ENCODE measurements at regions not wholly inside any gene's neighbourhood (a gene's known extent, or its start where the extent isn't known, plus 50 kb on each side); places are given as distances from the start of the nearest gene placed in this dataset.
"Not testable (repeated sequence)": the region's sequence is repeated elsewhere in the genome, so short reads cannot be mapped to it uniquely, and the experiment has no call there.

DNA sequence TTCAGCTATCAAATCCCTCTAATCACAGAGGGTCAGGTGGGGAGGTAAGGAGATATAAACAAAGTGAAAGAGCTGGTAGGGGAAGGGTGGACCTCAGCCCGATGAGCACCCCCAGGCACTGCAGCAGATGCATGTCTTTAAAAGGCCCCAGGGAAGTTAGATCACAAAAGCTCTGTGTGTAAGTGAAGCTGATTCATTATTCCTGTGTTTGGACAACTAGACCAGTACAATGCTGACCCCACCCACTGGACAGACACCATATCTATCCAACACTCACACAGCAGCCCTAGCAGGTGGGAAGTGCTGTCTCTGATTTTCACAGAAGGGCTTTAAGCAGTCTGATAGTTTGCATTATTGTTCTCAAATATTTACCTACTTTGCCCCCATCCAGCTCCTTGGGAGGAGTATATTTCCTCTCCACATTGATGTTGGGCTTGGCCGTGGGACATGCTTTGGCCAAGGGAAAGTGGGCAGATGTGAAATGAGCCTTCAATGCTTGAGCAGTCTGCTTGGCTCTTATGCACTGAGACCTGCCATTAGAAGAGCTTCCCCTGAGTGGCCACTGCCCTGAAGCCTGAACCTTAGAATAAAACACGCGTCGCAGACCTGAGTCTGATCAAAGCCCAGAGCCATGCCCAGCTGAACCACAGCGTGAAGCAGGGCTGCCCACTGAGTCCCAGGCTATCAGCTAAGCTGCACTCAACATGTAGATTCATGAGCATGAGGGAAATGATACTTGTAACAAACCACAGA lies 111.4 kb downstream of the COPS8 start:
- DNase-seq, result no peak

DNA sequence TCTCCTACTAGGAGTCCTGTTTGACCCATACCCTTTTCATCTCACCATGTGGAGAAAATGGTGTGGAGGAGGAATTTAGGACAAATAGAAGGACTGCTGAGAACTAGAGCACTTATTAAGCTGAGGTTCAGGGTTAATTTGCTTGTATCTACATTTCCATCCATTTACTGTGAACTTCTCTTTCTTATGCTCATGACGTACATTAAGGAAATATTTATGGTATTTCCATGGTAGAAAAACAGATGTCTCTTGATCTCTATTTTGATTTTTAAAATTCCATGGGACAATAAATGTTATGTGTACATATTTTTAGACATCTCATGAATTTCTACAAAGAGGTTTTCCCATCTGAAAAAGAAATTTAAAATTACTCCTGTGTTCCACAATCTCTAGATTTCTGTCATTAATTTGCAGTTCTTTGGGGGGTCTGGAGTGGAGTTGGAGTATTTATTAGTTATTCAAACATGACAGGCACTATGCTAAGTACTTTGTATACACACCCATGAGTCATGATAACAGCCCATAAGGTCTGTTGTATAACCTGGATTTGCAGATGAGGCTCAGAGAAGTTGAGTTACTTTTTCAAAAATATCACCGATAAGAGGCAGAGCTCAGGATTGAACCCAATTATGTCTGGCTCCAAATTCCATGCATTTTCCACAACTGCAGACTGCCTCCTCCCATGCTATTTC lies 112.6 kb downstream of the COPS8 start:
- DNase-seq, result no peak

DNA sequence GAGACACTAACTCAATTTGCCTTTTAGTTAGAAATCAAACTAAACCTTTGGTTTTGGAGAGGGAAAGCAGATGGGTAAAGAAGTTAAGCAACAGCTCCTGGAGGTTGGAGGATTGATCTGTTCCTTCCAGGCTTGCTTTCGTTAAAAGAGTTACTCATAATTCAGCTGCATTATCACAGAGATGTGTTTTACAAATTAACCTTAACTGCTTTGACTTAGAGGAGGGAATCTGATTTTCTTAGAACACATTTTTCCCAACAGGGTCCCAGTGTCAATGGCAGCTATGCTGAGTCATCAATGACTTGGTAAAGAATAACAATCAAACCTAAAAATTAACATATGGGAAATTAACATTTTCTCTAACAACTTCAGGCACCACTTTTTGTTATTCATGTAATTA lies 113.4 kb downstream of the COPS8 start:
- no peak for DNase-seq

DNA sequence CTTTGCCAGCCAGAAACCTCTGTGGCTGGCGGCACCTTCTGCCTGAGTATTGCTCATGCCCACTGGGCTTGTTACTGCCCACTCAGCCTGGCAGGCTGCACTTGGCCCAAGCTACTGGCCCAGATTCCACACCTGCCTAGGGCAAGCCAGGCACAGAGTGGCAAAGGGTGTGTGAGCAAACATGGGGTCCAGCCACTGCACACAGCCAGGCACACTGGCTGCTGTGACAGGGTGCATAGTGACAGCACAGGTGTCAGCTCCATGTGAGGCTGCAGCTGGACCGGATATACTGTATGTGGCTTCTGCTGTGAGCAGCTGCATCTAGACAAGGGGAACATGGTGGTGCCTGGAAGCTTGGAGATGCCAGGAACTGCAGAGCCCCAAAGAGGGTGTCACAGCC lies 113.9 kb downstream of the COPS8 start:
- no peak for DNase-seq

DNA sequence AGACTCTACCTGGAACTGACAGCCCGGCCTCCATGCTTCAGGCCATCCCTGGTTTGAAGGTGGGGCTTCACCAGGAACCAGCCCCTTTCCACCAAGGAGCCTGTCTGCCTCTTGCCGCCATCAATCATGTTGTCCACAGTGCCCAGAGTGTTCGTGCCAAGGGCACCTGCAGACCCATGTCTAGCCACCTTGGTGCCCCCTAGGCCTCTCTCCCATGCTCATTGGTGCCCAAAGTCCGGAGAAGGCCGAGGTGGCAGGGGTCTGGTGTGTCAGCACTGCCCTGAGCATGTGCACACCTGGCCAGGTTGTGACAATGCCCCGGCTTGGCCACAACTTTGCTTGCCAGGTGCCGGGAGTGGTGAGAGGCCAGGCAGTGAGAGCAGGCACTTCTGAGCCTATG lies 114.8 kb downstream of the COPS8 start:
- no peak for DNase-seq

DNA sequence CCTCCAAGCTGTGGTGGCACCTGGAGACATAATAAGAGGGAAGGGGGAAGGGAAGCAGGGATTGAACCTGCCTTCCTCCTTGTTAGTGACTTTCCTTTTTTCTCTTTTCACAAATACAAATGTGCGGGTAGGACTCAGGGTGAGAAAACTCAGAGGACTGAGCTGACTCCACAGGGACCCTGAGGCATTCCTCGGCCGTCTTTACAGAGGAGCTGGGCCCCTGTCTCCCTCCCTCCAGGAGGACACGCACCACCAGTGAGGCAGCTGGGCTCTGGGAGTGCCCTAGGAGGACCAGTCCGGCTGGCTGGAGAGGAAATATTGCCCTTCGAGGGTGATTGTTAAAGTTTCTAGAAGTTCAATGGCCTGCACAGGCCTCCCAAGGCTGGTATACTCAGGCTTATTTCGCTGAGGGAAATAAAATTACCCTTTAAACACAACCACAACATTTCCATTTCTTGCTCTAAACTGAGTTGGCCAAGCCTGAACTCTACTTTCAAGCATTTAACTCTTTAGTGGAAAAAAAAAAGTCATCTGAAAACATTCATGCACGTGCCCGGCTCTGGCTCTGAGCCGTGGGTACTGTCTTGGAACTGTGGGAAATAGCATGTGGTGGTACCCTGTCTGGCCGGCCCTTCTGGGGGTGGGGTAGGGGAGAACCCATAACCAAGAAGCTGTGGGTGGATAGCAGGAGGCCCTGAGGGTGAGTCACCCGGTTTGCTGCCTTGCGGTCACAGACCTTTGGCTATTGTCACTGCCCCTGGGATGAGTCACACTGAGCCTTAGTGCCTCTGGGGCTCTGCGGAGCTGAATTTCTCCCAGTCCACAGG lies 116.0 kb downstream of the COPS8 start:
- DNase-seq, result no peak

DNA sequence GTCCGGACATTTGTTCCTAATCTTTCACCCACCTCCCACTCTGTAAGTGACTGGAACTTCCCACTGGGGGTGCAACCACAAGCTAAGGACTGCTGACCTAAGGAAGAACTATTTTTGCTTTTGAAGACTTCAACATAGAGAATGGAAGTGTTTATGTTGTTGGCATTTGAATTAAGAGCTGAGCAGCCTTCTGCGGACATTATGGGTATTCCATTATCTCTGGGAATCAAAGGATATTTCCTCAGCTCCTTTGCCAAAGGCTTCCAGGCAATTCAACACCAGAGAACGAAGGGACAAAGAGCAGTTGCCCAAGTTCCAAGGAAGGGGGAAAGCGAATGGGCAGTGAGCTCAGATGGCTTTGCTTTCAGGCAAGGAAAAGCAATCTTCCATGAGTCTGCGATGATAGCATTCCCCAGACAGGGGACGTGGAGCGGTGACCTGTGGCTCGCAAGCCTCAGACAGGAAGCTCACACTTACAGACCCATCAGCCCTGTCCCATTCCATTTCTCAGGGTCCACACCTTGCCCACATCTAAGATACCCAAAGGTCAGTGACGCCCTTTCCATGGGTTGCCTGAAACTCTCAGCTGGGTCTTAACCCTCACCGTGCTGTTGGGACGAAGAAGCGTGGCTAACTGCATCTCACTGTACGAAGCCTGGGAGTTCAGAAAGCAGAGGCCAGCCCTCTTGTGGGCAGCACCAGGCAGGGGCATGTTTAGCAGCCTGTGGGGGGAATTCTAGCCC lies 116.8 kb downstream of the COPS8 start:
- no peak for DNase-seq

DNA sequence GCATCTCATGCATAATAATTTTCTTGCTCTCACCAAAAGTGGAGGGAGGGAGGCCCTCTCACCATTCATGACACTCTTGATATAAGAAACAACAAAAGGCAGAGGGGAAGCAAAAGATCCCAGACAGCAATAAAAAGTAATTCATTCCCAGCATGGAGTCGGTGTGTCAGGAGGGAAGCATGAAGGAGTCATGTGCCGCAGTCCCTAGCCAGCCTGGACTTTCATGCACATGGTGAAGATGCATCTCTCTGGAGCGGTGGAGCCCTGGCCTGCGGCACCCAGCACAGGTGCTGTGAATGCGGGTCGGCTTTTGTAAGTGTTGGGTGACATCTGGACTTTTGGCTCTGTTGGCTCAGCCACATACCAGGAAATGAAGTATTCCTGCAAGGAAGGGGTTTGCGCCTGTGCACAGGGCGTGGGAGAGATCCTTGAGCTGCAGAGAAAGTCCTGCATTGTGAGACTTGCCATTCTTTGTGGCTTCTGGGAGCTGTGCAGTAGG lies 119.4 kb downstream of the COPS8 start:
- DNase-seq, result no peak

DNA sequence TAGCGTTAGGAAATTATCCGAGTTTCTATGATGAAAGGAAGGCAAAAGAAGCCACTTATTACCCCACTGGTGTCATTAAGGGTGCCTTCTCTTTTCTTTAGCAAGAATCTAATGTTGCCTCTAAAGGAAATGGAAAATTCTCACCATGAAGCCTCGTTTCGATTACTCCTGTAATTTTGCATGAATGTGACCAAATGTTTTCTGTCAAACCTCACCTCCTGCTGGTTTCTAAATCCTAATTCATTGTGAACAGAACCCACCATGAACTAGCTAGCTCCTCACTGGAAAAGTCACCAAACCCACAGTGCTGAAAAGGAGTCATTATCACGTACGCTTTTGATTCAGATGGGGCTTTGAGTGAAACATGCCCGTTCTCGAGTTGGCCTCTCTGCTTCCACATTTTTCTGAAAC lies 119.9 kb downstream of the COPS8 start:
- no peak for DNase-seq

DNA sequence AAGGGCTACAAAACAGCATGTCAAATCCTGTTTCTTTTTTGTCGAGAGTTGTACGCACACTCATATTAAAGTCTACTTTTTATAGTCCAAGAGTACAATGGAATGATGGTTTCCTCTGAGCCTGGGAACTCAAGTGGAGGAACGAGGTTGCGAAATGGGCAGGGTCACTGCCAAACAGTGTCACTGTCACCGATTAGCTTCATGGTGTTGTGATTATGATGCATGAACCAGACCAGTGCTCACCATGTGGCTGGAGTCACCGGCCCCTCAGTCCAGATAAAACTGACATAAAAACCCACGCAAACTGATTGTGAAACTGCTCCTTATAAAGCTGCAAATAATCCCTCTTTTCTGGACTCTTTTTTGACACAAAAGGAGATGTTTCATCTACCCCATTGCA lies 122.0 kb downstream of the COPS8 start:
- no peak for DNase-seq

DNA sequence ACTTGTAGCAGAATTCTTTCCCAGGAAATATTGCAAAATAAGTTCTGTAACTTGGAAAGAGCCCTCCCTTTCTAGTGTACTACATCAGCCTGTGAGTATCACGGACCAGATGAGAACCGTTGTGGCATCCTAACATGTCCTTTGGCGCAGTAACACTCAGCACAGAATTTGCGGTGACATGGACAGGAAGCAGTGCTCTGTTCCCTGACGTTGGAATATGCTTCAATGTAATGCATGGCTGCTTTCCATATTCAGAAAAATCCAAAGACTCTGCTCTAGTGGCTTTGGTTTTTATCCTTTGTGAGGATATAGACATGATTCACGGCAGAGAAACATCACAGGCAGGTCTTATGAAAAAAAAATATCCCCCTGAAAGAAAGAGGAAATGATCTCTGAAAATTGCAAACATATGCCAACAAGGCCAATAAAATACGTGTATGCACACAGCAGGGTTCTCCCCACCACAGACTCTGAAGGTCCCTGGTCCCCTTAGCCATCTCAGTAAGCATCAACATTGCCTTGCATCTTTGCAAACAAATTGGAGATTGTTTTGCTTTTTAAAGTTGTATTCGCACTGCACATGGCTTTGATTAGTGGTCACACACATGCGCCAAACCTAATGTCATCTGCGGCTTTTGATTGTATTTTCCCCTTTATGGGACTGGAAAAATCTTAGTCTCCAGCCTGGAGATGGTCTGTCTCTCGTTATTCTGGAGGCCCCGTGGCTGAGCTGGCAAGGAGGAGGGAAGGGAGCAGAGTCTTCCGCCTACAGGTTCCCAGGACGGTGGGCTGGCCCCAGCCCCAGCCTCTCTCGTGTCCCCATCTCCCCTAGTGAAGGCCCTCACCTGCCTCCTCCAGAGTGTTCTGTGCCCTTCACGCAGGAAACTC lies 122.9 kb downstream of the COPS8 start:
- DNase-seq, result no peak

DNA sequence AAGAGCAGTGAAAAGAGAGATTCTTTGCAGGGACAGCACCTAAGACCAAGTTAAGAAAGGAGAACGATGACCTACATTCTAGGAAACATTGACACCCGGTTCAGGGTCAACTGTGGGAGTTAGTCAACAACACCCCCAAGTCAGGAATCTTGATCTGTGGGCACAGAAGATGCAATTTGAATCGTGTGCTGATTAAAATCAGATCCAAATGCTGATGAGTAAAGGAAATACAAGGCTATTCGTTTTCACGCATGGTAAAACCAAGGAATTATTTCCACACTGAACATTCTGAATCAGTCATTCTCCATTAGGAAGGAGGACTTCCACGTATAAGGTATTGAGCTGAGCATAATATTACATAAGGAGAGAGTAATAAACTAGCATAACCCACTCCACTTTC lies 124.2 kb downstream of the COPS8 start:
- no peak for DNase-seq

DNA sequence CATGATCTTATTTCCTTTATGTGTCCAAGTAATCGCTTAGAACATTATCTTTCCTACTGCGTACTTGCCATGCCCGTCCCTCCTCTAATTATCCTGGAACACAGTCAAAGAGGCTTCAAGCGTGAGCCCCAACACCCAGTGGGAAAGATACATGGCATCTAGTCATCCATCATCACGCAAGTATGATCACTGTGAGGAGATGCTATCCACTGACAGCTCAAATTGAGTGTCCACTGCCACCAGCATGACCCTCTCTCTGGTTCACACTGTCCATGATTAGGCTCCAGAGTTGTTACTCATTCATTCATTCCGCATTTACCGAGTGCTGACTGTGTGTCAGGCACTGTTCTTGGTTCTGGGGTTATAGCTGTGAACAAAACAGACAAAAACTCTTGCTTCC lies 124.6 kb downstream of the COPS8 start:
- DNase-seq, result no peak

DNA sequence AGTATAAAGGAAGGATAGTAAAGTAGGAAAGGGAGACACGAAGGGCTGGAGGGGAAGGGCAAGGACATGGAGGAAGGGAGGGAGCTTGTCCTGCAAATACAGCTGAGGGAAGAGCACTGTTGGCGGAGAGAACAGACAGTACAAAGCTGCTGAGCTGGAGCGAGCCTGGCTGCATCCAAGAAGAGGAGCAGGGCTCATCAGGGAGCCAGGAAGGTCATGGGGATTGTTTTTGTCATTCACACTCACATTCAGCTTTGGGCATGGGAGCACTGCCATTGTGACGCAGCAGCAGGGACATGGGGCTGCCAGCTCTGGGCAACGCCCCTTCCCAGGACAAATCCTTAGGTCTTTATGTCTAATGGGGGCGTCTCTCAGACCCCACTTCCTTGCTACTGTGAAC lies 125.1 kb downstream of the COPS8 start:
- no peak for DNase-seq

DNA sequence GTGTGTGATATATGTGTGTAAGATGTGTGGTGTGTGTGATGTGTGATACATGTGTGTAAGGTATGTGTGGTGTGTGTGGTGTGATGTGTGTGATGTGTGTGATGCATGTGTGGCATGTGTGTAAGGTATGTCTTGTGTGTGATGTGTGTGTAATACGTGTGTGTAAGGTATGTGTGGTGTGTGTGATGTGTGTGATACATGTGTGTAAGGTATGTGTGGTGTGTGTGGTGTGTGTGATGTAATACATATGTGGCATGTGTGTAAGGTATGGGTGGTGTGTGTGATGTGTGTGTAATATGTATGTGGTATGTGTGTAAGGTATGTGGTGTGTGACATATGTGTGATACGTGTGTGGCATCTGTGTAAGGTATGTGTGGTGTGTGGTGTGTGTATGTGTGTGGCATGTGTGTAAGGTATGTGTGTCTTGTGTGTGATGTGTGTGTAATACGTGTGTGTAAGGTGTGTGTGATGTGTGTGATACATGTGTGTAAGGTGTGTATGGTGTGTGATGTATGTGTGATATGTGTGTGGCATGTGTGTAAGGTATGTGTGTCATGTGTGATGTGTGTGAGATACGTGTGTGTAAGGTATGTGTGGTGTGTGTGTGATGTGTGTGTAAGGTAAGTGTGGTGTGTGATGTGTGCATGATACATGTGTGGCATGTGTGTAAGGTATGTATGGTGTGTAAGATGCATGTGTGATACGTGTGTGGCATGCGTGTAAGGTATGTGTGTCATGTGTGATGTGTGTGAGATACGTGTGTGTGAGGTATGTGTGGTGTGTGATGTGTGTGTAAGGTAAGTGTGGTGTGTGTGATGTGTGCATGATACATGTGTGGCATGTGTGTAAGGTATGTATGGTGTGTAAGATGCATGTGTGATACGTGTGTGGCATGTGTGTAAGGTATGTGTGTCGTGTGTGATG lies 126.9 kb downstream of the COPS8 start:
- DNase-seq, result not testable (repeated sequence)

DNA sequence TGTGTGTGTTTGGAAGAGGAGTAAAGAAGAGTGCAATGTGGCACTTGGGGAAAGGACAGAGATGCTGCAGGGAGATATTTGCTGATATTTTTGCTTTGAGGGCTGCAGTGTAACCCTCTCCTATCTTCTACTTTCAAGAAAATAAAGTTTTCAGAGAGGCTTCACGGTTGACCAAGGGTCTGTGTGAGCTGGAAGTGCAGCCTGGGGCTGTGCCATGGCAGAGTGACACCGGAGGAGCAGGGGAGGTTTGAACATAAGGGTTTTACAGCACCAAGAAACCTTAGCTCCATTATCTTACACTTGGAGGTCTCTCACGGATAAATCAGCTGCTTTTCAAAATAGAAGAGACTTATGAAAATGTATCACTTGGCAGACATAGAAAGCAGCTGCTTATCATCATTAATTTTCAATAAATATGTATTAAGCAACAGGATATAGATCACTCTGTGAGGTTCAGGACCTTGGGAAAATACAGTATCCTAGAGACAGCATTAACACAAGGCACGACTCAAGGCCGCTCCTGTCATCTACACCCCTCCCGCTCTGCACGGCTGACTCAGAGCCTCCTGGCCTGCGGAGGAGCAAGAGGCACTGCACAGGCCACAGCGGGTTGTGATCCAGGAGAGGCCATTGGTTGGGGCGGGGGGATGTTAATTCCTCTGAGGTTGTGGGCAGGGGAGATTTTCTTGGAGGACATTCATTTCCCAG lies 127.8 kb downstream of the COPS8 start:
- DNase-seq, result no peak

DNA sequence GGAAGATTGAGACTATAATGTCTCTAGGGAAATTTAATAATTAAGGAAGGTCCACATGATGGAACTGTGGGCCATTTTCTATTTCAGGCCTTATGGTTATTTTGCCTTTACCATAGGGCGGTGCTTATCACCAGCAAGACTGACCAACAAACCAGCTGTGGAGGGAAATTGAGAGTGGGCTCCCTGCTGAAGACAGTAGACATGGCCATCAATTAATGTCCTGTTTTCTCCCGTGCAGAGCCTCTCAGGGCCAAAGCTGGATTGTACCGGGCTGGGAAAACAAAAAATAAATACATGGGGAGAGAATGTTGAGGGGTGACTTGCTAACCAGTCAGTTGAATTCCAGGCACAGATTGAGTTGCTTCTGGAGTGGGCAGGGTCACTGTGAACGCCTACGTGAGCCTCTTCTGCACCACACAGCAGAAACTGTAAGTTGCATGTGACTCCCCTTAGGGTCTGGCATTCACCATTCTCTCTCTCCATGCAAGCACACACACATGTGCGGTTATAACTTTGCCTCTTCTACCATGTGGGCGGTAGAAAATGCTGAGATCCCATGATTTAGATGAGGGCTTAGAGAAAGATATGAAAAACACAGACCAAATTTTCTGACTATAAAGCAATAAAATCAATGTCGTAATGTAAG lies 128.5 kb downstream of the COPS8 start:
- DNase-seq, result no peak

DNA sequence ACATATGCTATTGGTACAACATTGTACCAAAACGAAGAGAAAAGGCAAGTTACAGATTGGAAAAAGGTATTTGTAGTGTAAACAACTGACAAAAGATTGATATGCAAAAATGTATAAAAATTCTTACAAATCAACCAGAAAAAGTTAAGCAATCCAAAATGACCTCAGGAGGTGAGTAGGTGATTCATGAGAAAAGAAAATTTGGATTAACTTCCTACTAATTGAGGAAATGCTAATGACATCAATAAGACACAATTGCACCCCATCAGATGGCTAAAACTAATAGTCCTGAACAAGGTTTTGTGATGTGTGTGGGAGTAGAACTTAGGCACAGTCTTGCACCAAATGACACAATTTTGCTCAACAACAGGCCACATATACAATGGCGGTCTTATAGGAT lies 129.3 kb downstream of the COPS8 start:
- DNase-seq, result no peak

DNA sequence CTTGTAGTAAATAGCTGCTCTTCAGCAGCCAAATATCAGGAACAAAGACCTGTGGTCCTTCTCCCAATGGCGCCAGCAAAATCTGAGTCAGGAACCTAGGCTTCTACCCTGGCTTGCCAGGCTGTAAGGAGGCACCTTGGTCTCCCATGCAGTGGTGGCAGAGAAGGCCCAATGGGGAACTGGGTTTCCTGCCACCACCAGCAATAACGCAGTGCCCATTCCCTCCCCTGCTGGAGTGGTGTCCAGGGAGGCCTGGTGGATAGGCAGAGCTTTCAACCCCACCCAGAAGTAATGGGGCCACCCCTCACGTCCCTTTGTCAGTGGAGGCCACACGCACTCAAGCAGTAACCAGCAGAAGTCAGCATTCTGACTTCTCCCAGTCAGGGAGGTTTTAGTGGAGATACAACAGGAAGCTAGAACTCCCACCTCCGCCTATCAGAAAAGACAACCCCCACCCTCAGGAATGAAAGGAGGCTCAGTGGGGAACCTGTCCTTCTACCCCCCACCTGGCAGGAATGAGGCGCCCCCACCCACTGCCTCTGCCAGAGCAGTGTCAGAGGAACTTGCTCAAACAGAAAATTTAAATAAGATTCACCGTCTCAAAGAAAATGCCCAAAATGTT lies 132.4 kb downstream of the COPS8 start:
- DNase-seq, result no peak

Measured in stimulated activated naive CD4-positive, alpha-beta T cell treated with Interleukin-2 at 50 U/mL for 16 hours (primary cell).